ENCODE measurements at regions not wholly inside any gene's neighbourhood (a gene's known extent, or its start where the extent isn't known, plus 50 kb on each side); places are given as distances from the start of the nearest gene placed in this dataset.

GRCh38 chr12:59517522-59517921 is 78.3 kb upstream of the SLC16A7 start:
- TF ChIP-seq CTCF (IDR thresholded peaks at IDR 0.05) (no peak), POLR2AphosphoS5 (IDR thresholded peaks at IDR 0.05) (no peak), POLR2A (IDR thresholded peaks at IDR 0.05) (no peak)
